ENCODE measurements at regions not wholly inside any gene's neighbourhood (a gene's known extent, or its start where the extent isn't known, plus 50 kb on each side); places are given as distances from the start of the nearest gene placed in this dataset.

DNA sequence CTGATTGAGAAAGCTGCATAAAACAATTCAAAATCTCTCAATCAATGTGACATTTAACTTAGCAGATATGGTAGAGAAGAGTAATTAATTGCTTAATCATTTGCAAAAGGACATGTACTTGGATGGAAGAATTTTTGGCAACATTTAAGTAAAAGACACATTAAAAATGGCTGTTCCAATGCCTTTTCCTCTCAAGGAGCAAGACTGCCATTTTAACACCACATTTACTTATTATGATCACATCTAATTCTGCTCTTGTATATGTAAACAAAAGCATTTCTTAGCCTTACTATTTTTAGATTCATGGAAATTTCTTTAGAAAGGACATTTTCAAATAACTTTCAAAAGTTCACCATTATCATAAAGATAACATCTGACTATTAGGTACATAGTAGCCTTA, 360.0 kb downstream of the HINT1 start:
- TF ChIP-seq, protein P1, sequence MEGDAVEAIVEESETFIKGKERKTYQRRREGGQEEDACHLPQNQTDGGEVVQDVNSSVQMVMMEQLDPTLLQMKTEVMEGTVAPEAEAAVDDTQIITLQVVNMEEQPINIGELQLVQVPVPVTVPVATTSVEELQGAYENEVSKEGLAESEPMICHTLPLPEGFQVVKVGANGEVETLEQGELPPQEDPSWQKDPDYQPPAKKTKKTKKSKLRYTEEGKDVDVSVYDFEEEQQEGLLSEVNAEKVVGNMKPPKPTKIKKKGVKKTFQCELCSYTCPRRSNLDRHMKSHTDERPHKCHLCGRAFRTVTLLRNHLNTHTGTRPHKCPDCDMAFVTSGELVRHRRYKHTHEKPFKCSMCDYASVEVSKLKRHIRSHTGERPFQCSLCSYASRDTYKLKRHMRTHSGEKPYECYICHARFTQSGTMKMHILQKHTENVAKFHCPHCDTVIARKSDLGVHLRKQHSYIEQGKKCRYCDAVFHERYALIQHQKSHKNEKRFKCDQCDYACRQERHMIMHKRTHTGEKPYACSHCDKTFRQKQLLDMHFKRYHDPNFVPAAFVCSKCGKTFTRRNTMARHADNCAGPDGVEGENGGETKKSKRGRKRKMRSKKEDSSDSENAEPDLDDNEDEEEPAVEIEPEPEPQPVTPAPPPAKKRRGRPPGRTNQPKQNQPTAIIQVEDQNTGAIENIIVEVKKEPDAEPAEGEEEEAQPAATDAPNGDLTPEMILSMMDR (IDR thresholded peaks at IDR 0.05) = no peak
- H3K27me3 ChIP-seq (ENCODE audit: insufficient read depth in 3 of 3, low read length in 2 of 3) = no peaks in the 10 kb centered on the region

DNA sequence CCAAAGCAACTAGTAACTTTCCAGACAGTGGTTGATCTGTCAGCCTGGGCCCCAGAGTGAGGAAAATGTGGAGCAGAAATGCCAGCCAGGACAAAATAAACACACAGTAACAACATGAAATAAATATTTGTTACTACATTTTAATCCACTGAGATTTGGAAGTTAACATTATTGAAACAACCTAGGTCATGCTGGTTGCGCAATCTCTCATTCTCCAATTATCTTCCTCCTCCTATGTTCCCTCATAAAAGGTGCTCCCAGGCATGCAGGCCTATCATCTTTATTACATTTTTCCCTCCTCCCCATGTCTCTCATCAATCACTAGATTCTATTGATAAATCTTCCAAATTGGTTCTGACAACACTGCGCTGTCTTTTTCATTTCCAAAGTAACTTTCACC, 363.1 kb downstream of the HINT1 start:
- peaks cover 10% of the 10 kb centered on the region for H3K9me3 ChIP-seq
- H3K4me3 ChIP-seq = no peak overlapping the region
- TF ChIP-seq, protein P1 (IDR thresholded peaks at IDR 0.05) = no peak
- H3K4me1 ChIP-seq = no peaks in the 10 kb centered on the region
- no peaks in the 10 kb centered on the region for H3K36me3 ChIP-seq (ENCODE audit: insufficient read depth in 1 of 2, low read depth in 1 of 2)
- intact Hi-C loops (cut with DNase I) = no loop called here
- WGBS, 3 donors = 93 to 97% (median 96%) methylated on average over 2 of the region's 2 CpGs
- DNase-seq (no peak), ATAC-seq (no peak)
- no peaks in the 10 kb centered on the region for H3K27me3 ChIP-seq (ENCODE audit: insufficient read depth in 3 of 3, low read length in 2 of 3)
- no peak overlapping the region for H3K27ac ChIP-seq

More for the DNA sequence above, 360.0 kb downstream of the HINT1 start:
- no peak for ATAC-seq
- intact Hi-C loops (cut with DNase I) = no loop called here
- H3K4me1 ChIP-seq = no peaks in the 10 kb centered on the region
- no peaks in the 10 kb centered on the region for H3K36me3 ChIP-seq (ENCODE audit: insufficient read depth in 1 of 2, low read depth in 1 of 2)
- no peak for DNase-seq
- H3K9me3 ChIP-seq = peaks cover 6% of the 10 kb centered on the region
- no peak overlapping the region for H3K4me3 ChIP-seq
- no peak overlapping the region for H3K27ac ChIP-seq

DNA sequence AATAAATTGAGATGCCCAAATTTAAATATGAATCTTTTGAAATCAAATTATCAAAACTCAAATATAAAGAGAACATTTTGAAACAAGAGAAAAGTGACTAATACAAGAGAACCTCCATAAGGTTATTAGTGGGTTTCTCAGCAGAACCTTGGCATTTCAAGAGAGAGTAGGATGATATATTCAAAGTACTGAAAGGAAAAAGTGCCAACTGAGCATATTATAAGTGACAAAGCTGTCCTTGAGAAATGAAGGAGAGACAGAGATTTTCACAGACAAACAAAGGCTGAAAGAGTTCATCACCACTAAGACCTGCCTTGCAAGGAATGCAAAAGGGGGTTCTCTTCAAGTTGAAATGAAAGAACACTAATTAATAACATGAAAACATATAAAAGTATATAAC, 366.0 kb downstream of the HINT1 start:
- Histone ChIP-seq H3K4me3 (no peak overlapping the region), H3K36me3 (ENCODE audit: insufficient read depth in 1 of 2, low read depth in 1 of 2) (no peaks in the 10 kb centered on the region), H3K27me3 (ENCODE audit: insufficient read depth in 3 of 3, low read length in 2 of 3) (no peaks in the 10 kb centered on the region), H3K4me1 (no peaks in the 10 kb centered on the region), H3K27ac (no peak overlapping the region), H3K9me3 (peaks cover 10% of the 10 kb centered on the region)
- DNase-seq (no peak), ATAC-seq (no peak)
- intact Hi-C loops (cut with DNase I) = no loop called here
- TF ChIP-seq, protein P1 (IDR thresholded peaks at IDR 0.05) = no peak

DNA sequence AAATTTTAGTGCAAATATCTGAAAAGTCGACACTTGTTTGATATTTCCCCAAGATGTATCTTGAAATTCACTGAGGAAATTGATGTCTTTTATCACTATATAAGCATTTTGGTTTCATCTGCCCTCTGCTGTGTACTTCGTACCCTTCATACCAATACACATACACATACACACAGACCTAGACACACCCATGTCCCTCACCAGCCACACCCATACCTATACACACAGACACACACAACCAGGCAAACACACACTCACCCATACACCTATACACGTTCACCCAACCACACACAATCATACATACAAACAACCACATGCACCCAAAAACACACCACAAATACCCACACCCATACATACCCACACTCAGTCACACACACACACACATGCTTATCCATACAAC, 367.8 kb downstream of the HINT1 start:
- 76 to 82% (median 81%) methylated on average over 3 of the region's 3 CpGs for WGBS, 3 donors
- Histone ChIP-seq H3K4me1 (no peaks in the 10 kb centered on the region), H3K9me3 (peaks cover 10% of the 10 kb centered on the region), H3K36me3 (ENCODE audit: insufficient read depth in 1 of 2, low read depth in 1 of 2) (no peaks in the 10 kb centered on the region), H3K27me3 (ENCODE audit: insufficient read depth in 3 of 3, low read length in 2 of 3) (no peaks in the 10 kb centered on the region), H3K27ac (no peak overlapping the region), H3K4me3 (no peak overlapping the region)
- ATAC-seq = no peak
- DNase-seq = no peak
- intact Hi-C loops (cut with DNase I) = no loop called here
- TF ChIP-seq, protein P1 (IDR thresholded peaks at IDR 0.05) = no peak

DNA sequence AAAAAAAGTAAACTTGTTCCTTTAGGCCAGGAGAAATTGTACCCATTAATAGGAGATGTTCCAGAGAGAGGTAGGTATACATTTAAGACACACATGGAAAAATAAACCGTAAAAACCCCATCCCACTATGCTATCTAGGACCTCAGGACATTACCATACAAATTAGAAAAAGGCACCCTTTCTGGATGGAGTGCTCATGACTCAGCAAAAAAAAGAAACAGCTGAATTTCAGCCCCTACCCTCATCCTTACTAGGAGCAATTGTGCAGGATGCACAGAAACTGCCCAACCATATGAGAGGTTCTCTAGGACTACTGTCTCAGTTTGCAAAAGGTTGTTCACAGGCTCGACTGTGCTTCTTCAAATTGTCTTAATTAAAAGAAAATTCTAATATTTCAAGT, 368.2 kb downstream of the HINT1 start:
- 64 to 73% (median 71%) methylated on average over 2 of the region's 2 CpGs for WGBS, 3 donors
- DNase-seq (no peak), ATAC-seq (no peak)
- TF ChIP-seq, protein P1 (IDR thresholded peaks at IDR 0.05) = no peak
- Histone ChIP-seq H3K4me3 (no peak overlapping the region), H3K4me1 (no peaks in the 10 kb centered on the region), H3K9me3 (peaks cover 10% of the 10 kb centered on the region), H3K27ac (no peak overlapping the region), H3K36me3 (ENCODE audit: insufficient read depth in 1 of 2, low read depth in 1 of 2) (no peaks in the 10 kb centered on the region), H3K27me3 (ENCODE audit: insufficient read depth in 3 of 3, low read length in 2 of 3) (no peaks in the 10 kb centered on the region)
- intact Hi-C loops (cut with DNase I) = no loop called here

Data from psoas muscle (tissue), 7 donors.